ENCODE measurements at regions not wholly inside any gene's neighbourhood (a gene's known extent, or its start where the extent isn't known, plus 50 kb on each side); places are given as distances from the start of the nearest gene placed in this dataset.
"Not testable (repeated sequence)": the region's sequence is repeated elsewhere in the genome, so short reads cannot be mapped to it uniquely, and the experiment has no call there.

GRCh38 chr2:183780072-183780471 lies 655.8 kb downstream of the NUP35 start:
- Mint-ChIP-seq H3K27me3 (no peaks in the 10 kb centered on the region), H3K9me3 (ENCODE audit: low read depth) (peaks cover 15% of the 10 kb centered on the region), H3K4me1 (no peaks in the 10 kb centered on the region), H3K4me3 (no peak overlapping the region), H3K36me3 (ENCODE audit: low read depth) (no peaks in the 10 kb centered on the region), H3K27ac (no peak overlapping the region)
- DNase-seq (no peak), ATAC-seq (no peak)
- ChIA-PET CTCF (no interaction called here), POLR2A (no interaction called here)
- intact Hi-C loops (cut with DNase I, micrococcal nuclease): no loop called here

- POLR2A ChIA-PET: no interaction called here
- Mint-ChIP-seq H3K9me3 (ENCODE audit: low read depth) (peaks cover 11% of the 10 kb centered on the region), H3K27me3 (no peaks in the 10 kb centered on the region), H3K4me1 (no peaks in the 10 kb centered on the region), H3K4me3 (no peak overlapping the region), H3K36me3 (ENCODE audit: low read depth) (no peaks in the 10 kb centered on the region), H3K27ac (no peak overlapping the region)
- DNase-seq (no peak), ATAC-seq (no peak)
- CTCF ChIA-PET: interaction anchor here (0.7 kb wide), 1 partner anchor 46 kb away, joined by 3 read pairs; no protein-coding TSS in a partner anchor
- intact Hi-C loops (cut with DNase I, micrococcal nuclease): no loop called here
These were observed 658.2 kb downstream of the NUP35 start for GRCh38 chr2:183782436-183782835.

DNA sequence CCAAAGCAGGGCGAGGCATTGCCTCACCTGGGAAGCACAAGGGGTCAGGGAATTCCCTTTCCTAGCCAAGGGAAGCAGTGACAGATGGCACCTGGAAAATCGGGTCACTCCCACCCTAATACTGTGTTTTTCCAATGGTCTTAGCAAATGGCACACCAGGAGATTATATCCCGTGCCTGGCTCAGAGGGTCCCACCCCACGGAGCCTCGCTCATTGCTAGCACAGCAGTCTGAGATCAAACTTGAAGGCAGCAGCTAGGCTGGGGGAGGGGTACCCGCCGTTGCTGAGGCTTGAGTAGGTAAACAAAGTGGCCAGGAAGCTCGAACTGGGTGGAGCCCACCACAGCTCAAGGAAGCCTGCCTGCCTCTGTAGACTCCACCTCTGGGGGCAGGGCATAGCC lies 664.6 kb downstream of the NUP35 start:
- ATAC-seq; H3K4me1 Mint-ChIP-seq; H3K4me3 Mint-ChIP-seq; H3K27me3 Mint-ChIP-seq; H3K36me3 Mint-ChIP-seq (ENCODE audit: low read depth); H3K27ac Mint-ChIP-seq; intact Hi-C loops (cut with DNase I, micrococcal nuclease); POLR2A ChIA-PET; DNase-seq; CTCF ChIA-PET: not testable (repeated sequence)
- H3K9me3 Mint-ChIP-seq (ENCODE audit: low read depth): peaks cover 11% of the 10 kb centered on the region

DNA sequence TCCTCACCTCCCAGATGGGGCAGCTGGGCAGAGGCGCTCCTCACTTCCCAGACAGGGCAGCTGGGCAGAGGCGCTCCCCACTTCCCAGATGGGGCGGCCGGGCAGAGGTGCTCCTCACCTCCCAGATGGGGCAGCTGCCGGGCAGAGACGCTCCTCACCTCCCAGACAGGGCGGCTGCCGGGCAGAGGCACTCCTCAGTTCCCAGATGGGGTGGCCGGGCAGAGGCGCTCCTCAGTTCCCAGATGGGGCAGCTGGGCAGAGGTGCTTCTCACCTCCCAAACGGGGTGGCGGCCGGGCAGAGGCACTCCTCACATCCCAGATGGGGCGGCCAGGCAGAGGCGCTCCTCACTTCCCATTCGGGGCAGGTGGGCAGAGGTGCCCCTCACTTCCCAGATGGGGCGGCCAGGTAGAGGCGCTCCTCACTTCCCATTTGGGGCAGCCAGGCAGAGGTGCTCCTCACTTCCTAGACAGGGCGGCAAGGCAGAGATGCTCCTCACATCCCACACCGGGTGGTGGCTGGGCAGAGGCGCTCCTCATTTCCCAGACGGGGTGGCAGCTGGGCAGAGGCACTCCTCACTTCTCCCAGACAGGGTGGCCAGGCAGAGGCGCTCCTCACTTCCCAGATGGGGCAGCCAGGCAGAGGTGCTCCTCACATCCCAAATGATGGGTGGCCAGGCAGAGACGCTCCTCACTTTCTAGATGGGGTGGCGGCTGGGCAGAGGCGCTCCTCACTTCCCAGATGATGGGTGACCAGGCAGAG lies 668.1 kb downstream of the NUP35 start:
- H3K4me3 Mint-ChIP-seq; intact Hi-C loops (cut with DNase I, micrococcal nuclease); H3K36me3 Mint-ChIP-seq (ENCODE audit: low read depth); DNase-seq; ATAC-seq; H3K9me3 Mint-ChIP-seq (ENCODE audit: low read depth); H3K27ac Mint-ChIP-seq; H3K27me3 Mint-ChIP-seq; H3K4me1 Mint-ChIP-seq; POLR2A ChIA-PET: not testable (repeated sequence)
- CTCF ChIA-PET: interaction anchor here (0.7 kb wide), 1 partner anchor 579 kb away, joined by 3 read pairs; no protein-coding TSS in a partner anchor

GRCh38 chr2:183798535-183798934 lies 674.3 kb downstream of the NUP35 start:
- DNase-seq: no peak
- POLR2A ChIA-PET: no interaction called here
- intact Hi-C loops (cut with DNase I, micrococcal nuclease): no loop called here
- Mint-ChIP-seq H3K4me3 (no peak overlapping the region), H3K4me1 (no peaks in the 10 kb centered on the region), H3K9me3 (ENCODE audit: low read depth) (peaks cover 11% of the 10 kb centered on the region), H3K27ac (no peak overlapping the region), H3K27me3 (no peaks in the 10 kb centered on the region), H3K36me3 (ENCODE audit: low read depth) (no peaks in the 10 kb centered on the region)
- no peak for ATAC-seq
- CTCF ChIA-PET: no interaction called here

DNA sequence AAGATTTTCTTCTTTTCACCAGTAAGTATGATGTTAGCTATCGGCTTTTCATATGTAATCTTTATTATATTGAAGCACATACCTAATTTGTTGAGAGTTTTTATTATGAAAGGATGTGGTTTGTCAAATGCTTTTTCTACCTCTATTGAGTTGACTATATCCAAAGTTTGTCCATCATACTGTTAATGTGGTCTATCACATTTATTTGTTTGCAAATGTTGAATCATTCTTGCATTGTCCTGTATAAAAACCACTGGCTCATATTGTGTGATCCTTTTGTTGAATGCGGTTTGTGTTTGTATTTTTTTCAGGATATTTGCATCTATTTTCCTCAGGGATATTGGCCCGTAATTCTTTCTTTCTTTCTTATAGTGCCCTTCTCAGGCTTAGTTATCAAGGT lies 675.5 kb downstream of the NUP35 start:
- ChIA-PET POLR2A (no interaction called here), CTCF (no interaction called here)
- H3K9me3 Mint-ChIP-seq (ENCODE audit: low read depth): peaks cover 7% of the 10 kb centered on the region
- no peak for ATAC-seq
- H3K4me3 Mint-ChIP-seq: no peak overlapping the region
- H3K4me1 Mint-ChIP-seq: no peaks in the 10 kb centered on the region
- no peak overlapping the region for H3K27ac Mint-ChIP-seq
- no peaks in the 10 kb centered on the region for H3K36me3 Mint-ChIP-seq (ENCODE audit: low read depth)
- no peaks in the 10 kb centered on the region for H3K27me3 Mint-ChIP-seq
- no peak for DNase-seq
- intact Hi-C loops (cut with DNase I, micrococcal nuclease): no loop called here

GRCh38 chr2:183803596-183803995 lies 679.4 kb downstream of the NUP35 start:
- no peaks in the 10 kb centered on the region for H3K36me3 Mint-ChIP-seq (ENCODE audit: low read depth)
- H3K27ac Mint-ChIP-seq: no peak overlapping the region
- H3K4me1 Mint-ChIP-seq: no peaks in the 10 kb centered on the region
- no peaks in the 10 kb centered on the region for H3K27me3 Mint-ChIP-seq
- CTCF ChIA-PET: interaction anchor here (0.6 kb wide), 1 partner anchor 261 kb away, joined by 3 read pairs; no protein-coding TSS in a partner anchor
- POLR2A ChIA-PET: no interaction called here
- DNase-seq (no peak), ATAC-seq (no peak)
- H3K9me3 Mint-ChIP-seq (ENCODE audit: low read depth): peaks cover 7% of the 10 kb centered on the region
- intact Hi-C loops (cut with DNase I, micrococcal nuclease): no loop called here
- no peak overlapping the region for H3K4me3 Mint-ChIP-seq

GRCh38 chr2:183807870-183808269 lies 683.6 kb downstream of the NUP35 start:
- Mint-ChIP-seq H3K27ac (no peak overlapping the region), H3K27me3 (no peaks in the 10 kb centered on the region), H3K36me3 (ENCODE audit: low read depth) (no peaks in the 10 kb centered on the region), H3K4me3 (no peak overlapping the region), H3K4me1 (no peaks in the 10 kb centered on the region), H3K9me3 (ENCODE audit: low read depth) (peaks cover 5% of the 10 kb centered on the region)
- ChIA-PET POLR2A (no interaction called here), CTCF (no interaction called here)
- intact Hi-C loops (cut with DNase I, micrococcal nuclease): no loop called here
- DNase-seq (no peak), ATAC-seq (no peak)

- no peak for ATAC-seq
- ChIA-PET CTCF (no interaction called here), POLR2A (no interaction called here)
- Mint-ChIP-seq H3K4me1 (no peaks in the 10 kb centered on the region), H3K9me3 (ENCODE audit: low read depth) (peaks cover 2% of the 10 kb centered on the region), H3K36me3 (ENCODE audit: low read depth) (no peaks in the 10 kb centered on the region), H3K27ac (no peak overlapping the region), H3K4me3 (no peak overlapping the region), H3K27me3 (no peaks in the 10 kb centered on the region)
- no peak for DNase-seq
- intact Hi-C loops (cut with DNase I, micrococcal nuclease): no loop called here
These were observed 685.2 kb downstream of the NUP35 start for GRCh38 chr2:183809404-183809803.

DNA sequence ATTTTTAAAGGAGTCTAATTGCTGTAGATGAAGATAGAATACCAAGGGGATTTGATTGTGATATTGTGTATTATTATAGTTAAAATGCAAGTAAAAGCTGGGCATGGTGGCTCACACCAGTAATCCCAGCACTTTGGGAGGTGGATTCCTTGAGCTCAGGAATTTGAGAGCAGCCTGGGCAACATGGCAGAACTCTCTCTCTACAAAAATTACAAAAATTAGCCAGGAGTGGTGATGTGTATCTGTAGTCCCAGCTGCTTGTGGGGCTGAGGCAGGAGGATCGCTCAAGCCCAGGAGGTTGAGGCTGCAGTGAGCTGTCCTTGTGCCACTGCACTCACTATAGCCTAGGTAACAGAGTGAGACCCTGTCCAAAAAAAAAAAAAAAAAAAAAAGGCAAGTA lies 687.0 kb downstream of the NUP35 start:
- CTCF ChIA-PET: no interaction called here
- ATAC-seq (no peak), DNase-seq (no peak)
- intact Hi-C loops (cut with DNase I, micrococcal nuclease): no loop called here
- Mint-ChIP-seq H3K27me3 (no peaks in the 10 kb centered on the region), H3K4me3 (no peak overlapping the region), H3K36me3 (ENCODE audit: low read depth) (no peaks in the 10 kb centered on the region), H3K9me3 (ENCODE audit: low read depth) (peaks cover 2% of the 10 kb centered on the region), H3K27ac (no peak overlapping the region), H3K4me1 (no peaks in the 10 kb centered on the region)
- POLR2A ChIA-PET: no interaction called here

- no peaks in the 10 kb centered on the region for H3K4me1 Mint-ChIP-seq
- H3K9me3 Mint-ChIP-seq (ENCODE audit: low read depth): peaks cover 4% of the 10 kb centered on the region
- no peak overlapping the region for H3K4me3 Mint-ChIP-seq
- H3K27me3 Mint-ChIP-seq: no peaks in the 10 kb centered on the region
- DNase-seq: no peak
- ChIA-PET POLR2A (no interaction called here), CTCF (no interaction called here)
- no peak overlapping the region for H3K27ac Mint-ChIP-seq
- H3K36me3 Mint-ChIP-seq (ENCODE audit: low read depth): no peaks in the 10 kb centered on the region
- no peak for ATAC-seq
- intact Hi-C loops (cut with DNase I, micrococcal nuclease): no loop called here
These were observed 687.8 kb downstream of the NUP35 start for GRCh38 chr2:183812091-183812490.

DNA sequence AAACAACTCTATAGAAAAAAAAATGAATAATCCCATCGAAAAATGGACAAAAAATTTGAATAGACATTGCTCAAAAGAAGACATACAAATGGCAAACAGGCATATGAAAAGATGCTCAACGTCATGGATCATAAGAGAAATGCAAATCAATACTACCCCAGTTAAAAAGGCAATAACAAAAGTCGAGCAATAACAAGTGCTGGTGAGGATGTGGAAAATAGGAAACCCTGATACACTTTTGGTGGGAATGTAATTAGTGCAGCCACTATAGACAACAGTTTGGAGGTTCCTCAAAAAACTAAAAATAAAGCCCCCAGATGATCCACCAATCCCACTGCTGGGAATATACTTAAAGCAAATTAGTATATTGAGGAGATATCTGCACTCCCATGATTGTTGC lies 701.5 kb downstream of the NUP35 start:
- Mint-ChIP-seq H3K4me1 (no peaks in the 10 kb centered on the region), H3K9me3 (ENCODE audit: low read depth) (peaks cover 6% of the 10 kb centered on the region), H3K36me3 (ENCODE audit: low read depth) (no peaks in the 10 kb centered on the region), H3K27me3 (no peaks in the 10 kb centered on the region), H3K27ac (no peak overlapping the region), H3K4me3 (no peak overlapping the region)
- POLR2A ChIA-PET: no interaction called here
- DNase-seq (no peak), ATAC-seq (no peak)
- intact Hi-C loops (cut with DNase I, micrococcal nuclease): no loop called here
- CTCF ChIA-PET: no interaction called here

DNA sequence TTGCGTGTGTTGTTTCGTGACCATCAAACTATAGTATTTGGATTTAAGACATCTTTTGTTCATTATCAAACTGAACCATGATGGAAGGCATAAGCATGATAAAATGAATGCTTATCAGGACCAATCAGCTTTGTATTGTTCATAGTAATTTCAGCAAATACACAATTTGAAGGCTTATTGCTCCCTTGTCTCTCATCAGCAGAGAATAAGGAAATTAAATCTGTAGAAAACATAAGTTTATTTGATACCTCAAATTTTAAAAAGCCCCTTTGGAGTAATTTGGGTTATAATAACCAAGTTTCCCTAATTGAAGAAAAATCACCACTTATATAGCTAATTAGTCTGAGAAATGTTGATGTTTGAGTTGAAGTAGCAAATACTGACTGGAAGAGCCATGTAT lies 705.7 kb downstream of the NUP35 start:
- Mint-ChIP-seq H3K9me3 (ENCODE audit: low read depth) (peaks cover 6% of the 10 kb centered on the region), H3K36me3 (ENCODE audit: low read depth) (no peaks in the 10 kb centered on the region), H3K27me3 (no peaks in the 10 kb centered on the region), H3K27ac (no peak overlapping the region), H3K4me1 (no peaks in the 10 kb centered on the region), H3K4me3 (no peak overlapping the region)
- POLR2A ChIA-PET: no interaction called here
- no peak for ATAC-seq
- intact Hi-C loops (cut with DNase I, micrococcal nuclease): no loop called here
- no peak for DNase-seq
- CTCF ChIA-PET: no interaction called here

Data from activated CD4-positive, alpha-beta T cell treated with anti-CD3 and anti-CD28 coated beads for 36 hours (primary cell).